HG02938 (cell line): ENCODE measurements at regions not wholly inside any gene's neighbourhood (a gene's known extent, or its start where the extent isn't known, plus 50 kb on each side); places are given as distances from the start of the nearest gene placed in this dataset.
"Not testable (repeated sequence)": the region's sequence is repeated elsewhere in the genome, so short reads cannot be mapped to it uniquely, and the experiment has no call there.

Experiments used
- ATAC-seq: cut with Tn5 transposase; IDR thresholded peaks from one replicate; pipeline ENCODE4 v1.9.1; 2021; ENCODE audit warnings: mild to moderate bottlenecking, moderate library complexity; ENCODE audit not compliant: unreplicated experiment

DNA sequence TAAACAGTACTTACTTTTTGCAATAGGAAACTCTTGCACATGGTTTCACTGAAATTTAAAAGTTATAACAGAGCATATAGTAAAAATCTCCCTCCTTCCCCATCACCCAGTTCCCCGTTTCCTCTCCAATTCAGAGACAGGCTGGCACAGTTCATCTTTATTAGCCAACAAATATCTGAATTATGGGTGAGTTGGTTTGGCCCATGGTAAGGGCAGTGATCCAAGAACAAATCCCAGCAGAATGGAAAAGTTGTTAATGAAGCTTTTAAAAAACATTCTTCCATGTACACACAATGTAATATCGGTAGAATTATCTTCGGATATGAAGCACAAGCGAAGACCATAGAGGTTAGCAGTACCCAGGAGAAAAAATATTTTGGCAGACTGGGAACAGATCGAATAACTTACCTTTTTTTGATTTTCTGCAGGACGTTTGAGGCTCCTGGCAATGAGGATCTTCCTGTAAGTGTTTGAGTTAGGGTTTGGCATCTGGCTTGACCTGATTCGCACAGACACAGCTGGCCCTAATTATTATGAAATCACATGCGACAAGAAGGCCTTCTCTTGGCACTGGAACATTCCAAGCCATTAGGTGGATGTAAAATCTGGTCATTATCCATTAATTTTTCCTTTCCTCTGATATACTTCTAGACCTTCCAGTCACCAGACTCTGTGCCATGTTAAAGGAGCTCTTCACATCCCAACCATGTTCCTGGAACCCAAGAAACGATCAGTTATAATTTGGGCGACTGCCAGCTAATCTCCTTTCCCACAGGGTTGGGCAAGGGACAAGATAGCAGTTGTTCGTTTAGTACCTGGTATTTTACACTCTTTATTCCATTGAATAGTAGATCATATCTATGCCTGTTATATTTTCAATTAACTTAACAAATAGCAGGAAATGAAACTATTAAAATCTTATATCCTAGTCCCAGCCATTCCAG is 139.4 kb upstream of the TSC22D1 start:
- ATAC-seq = no peak

DNA sequence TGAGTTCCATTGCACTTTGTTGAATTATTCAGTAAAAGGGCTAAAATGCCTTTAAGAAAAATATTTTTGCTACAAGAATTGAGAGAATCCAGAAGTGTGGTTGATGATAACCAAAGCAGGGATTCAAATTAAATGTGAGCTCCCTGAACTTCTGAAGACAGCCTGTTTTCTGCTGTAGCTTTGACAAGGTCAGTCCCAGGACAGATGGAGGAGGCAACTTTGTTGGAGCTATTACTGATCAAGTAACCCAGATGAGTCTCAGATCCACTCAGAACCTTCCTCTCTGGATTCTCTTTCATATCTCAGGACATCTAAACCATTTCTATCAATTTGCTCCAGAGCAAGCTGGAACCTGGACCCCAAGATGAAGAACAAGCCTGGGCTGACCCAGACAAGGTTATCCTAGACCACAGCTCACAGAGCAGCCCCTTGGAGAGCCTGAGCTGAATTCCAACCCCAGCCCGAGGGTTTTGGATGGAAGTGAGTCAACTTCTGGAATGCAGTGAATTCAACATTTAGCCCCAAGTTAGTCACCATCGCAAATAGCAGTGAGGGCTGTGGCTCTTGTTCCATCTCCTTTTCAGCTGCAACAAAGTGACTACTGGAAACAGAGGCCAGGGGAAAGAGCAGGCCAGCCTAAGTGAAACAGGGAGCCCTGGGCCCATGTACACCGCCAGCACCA is 137.8 kb upstream of the TSC22D1 start:
- ATAC-seq = no peak

DNA sequence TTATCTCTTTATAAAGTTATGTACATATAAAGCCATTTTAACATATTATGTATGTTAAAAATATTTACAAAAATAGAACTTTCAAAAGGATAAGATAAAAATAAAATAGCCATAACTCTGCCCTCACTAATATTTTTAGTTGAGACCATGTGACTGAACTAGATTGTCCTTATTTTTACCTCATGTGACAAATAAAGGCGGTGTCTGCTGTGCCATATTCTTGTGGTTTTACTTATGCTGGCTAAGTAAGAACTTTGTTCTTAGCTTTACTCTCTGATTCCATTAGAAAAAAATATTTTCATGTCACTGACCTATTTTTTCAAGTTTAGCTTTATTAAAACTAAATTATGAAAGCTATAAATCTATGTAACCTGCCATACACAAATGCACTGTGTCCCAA is 135.6 kb upstream of the TSC22D1 start:
- no peak for ATAC-seq

DNA sequence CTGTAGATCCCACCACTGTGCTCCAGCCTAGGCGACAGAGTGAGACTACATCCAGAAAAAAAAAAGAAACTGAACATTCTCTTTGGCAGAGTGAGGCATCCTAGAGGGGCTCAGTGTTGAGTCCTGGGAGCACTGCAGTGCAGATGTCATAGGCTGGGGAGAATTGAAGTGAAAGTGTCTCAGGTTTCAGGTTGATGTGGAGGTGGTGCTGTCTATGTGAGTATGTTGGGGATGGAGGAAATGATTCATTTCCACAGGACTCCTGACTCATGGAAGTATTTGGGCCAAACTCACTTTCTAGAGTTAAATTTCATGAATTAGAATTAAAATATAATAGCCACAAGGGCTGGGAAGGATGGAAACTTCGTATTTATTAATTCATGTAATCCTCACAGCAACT is 134.4 kb upstream of the TSC22D1 start:
- ATAC-seq = no peak

DNA sequence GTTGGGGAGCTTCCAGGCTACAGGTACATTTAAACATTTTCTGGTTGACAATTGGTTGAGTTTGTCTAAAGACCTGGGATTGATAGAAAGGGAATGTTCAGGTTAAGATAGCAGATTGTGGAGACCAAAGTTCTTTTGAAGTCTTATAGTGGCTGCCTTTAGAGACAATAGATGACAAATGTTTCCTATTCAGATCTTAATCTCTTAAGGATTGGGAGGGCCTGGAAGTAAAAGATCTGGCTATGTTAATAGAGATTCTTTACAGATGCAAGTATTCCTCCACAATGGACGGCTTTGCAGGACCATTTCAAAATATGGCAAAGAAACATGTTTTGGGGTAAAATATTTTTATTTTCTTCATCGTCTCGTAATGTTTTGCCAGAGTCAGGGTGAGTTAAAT is 128.7 kb upstream of the TSC22D1 start:
- ATAC-seq = not testable (repeated sequence)

DNA sequence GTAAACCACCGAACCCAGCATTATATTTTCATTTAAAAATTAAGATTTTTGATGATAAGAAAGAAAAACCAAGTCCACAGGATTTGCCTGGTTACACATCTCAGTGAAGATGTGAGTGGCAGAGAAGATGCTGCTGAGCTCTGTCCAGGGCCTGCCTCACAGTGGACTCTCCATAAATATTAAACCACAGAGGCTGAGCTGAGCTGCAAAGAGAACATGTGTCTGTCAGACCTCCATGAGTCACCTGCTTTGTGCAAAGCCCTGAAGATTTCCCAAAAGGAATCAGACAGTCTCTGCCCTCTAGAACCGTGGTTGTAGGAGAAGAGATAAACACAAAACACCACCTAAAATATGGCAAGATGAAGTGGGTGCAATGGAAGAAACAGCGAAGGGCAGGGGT is 127.2 kb upstream of the TSC22D1 start:
- ATAC-seq = no peak

DNA sequence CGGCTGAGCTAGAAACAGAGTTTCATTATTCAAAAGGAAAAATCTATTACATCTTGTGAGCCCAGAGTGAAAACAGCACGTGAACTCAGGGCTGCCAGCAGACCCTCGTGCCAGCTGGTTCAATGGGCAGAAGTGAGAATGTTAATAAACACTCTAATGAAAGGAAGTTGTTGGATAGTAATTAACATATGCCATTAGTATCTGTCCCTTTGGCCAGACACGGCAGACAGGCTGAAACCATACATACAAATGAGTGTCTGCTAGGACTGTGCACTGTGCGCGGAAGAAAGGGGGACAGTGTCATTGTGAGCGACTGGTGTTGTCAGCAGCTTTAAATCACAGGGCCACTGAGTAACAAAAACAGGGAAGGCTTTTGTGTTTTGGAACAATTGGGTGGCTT is 121.9 kb upstream of the TSC22D1 start:
- ATAC-seq = no peak

DNA sequence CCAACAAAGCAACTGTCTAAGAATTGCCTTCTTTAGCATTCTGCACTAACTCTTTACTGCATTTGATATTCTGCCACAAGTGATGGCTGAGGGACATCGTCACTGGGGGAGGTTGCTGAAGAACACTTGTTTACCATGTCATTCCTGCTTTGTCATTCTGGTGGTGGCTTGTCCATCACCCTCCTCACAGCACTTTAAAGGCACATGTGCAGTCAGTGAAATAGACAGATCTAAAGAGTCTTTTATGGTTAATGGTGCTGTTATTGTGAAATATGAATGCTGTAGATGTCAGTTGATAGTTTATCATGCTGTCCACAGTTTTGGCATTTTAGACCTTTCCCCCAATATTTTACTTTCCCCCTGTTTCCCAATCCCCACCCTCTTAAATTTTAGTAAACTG is 120.9 kb upstream of the TSC22D1 start:
- ATAC-seq = no peak

DNA sequence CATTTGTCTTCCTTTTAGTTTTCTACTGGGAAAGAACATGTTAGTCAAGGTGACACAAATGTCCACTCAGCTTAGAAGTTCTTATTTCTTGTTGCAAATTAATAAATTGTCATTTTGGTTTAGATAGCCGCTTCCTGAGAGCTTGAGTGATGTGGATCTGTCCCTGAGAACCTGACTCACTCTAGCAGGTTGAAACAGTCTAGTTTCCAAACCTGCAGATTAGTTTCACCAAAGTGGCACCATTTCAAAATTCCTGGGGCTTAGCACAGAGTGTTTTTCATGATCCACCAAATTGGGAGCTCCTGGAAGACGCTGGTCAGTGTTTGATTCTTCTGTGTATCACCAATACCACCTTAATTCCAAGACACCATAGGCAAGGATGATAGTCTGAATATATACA is 119.4 kb upstream of the TSC22D1 start:
- ATAC-seq = no peak

DNA sequence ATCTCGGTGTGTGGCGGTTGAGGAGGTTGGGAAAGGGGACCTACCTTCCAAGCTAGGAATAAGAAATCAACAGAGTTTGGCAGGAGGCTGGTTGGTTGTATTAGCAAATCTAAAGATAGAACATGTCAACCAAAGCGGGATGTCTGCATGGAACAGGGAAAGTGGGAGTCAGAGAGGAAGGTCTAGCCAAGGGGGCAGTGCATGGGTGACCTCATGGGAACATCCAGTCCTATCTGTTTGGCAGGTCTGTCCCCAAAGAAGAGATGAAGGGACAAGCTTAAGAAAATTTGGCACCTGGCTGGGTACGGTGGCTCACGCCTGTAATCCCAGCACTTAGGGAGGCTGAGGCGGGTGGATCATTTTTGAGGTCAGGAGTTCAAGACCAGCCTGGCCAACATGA is 118.7 kb upstream of the TSC22D1 start:
- ATAC-seq = no peak

DNA sequence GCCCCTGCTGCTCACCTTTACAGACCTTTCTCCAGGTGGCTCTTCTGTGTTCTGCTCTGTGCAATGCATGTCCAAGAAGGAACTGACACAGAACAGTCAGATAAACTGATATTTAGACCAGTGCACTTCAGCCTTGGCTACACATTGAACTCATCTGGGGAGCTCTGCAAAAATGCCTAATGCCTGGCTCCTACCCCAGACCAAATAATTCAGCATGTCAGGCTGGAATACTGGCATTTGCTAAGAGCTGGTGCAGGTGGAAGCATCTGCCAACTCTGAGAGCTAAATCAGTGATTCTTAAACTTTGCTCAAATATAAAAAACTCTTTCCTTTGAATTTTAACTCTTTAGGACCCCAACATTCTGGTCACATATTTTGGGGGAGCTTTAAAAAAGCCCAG is 118.2 kb upstream of the TSC22D1 start:
- ATAC-seq = no peak

DNA sequence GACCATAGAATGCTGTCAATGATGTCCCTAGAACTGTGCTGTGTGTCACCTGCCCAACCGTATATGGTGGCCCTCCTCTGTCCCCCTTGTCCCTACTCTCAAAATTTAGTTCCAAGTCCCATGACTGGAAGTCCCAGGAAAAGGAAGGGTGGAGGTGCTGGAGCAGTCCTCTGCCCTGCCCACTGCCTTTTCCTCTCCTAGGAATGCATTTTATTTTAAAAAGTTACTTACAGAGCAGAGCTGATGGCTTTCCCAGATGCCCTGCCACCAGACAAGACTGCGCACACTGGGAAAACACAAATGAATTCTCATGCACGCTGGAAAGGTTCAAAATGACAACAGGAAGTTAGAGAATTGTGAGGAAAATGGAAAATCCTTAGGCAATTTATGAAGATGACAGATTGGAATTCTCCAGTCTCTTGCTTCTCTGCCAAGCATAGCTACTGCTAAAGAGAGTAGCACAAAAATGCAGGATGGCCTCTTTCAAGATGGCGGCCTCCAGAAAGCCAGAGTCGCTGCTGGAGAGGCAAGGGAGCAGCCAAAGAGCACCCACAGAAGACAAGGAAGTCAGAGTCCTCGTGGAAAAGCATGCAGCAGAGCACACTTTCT is 117.1 kb upstream of the TSC22D1 start:
- ATAC-seq = no peak

DNA sequence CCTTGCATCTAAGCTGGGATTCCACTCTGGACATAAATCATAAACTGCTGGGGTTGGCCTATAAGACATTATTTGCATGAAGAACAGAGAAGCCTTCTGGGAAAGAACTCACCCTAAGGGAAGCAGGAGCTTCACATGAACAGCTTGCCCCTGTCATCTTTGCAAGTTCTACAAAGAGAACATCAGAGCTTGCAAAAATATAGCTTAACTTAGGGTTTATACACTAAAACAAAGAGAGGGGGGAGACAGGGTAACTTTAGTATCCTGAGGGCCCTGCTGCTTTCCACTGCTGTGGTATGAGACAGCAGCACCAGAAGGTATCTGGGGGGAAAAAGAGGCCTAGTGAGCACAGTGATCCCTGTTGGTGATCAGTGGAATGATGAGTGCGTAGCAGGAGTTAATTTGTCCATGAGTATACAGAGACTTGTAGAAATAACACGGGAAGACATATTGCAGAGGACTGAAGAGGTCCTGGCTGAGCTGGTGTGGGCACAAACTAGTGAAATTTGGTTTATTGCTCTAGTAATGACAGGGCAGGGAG is 116.1 kb upstream of the TSC22D1 start:
- ATAC-seq = no peak

DNA sequence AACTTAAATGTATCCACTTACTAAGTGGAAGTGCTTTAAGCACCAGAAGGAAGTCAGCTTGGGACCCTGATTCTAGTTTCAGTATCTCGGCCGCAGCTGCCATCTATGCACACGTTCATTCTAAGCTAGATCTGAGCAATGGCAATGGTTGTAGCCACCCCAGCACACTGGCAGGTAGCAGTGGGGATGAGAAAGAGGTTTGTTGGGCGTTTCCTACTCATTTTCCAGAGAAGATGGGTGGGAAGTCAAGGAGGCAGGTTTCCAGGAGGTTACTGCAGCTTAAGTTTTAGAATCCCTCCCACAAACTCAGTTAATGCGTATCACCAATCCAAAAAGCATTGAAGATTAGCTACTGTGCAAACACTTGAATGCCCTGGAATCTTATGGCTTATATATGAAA is 114.2 kb upstream of the TSC22D1 start:
- ATAC-seq = no peak

DNA sequence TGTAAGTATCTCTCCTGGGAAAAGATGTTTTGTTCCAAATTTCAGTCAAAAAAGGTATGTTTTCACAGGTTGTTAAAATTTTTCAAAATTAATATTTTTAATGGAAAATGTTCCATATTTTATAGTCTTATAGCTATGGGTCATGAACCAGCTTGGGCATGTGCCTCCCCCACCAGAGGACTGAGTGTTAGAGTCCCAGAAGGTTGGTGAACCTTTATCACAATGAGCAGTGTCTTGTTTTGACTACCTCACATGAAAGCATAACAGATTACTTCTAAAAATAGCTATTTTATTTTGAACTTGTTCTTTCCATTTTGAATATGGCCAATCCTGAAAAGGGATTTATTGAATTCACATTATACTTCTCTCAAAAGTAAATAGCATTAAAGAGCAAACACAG is 112.5 kb upstream of the TSC22D1 start:
- no peak for ATAC-seq

DNA sequence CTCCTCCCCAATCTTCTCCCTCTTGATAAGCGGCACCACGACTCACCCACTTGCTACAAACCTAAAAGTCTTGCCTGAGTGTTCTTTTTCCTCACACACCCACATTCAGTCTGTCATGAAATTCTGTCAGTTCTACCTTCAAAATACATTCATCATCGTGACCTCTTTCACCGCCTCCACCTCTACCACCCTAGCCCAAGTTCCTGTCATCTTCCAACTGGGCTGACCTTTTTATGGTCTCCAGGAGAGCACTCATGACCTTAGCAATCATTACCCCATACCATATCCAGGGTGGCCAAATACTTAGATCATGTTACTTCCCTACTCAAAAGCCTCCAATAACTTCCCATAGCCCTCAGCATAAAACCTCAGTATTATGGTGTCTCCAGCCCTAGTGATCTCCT is 110.4 kb upstream of the TSC22D1 start:
- no peak for ATAC-seq

DNA sequence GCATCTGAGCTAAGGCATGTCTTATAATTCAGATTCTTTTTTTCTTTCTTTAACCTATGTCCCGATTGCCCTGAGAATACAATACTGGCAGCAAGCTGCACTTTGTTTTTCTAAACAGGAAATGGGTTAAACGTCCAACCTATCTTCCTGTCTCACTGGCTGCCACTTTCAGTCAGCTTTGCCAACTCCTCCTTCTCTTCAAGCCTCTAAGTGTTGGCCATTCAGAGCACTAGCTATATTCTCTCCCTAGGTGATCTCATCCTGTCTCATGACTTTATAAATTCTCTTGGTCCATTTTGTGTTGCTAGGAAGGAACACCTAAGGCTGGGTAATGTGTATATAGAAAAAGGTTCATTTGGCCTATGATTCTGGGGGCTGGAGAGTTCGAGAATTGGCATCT is 109.5 kb upstream of the TSC22D1 start:
- no peak for ATAC-seq

DNA sequence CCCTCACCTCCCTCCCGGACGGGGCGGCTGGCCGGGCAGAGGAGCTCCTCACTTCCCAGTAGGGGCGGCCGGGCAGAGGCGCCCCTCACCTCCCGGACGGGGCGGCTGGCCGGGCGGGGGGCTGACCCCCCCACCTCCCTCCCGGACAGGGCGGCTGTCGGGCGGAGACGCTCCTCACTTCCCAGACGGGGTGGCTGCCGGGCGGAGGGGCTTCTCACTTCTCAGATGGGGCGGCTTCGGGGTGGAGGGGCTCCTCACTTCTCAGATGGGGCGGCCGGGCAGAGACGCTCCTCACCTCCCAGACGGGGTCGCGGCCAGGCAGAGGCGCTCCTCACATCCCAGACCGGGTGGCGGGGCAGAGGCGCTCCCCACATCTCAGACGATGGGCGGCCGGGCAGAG is 106.3 kb upstream of the TSC22D1 start:
- not testable (repeated sequence) for ATAC-seq

DNA sequence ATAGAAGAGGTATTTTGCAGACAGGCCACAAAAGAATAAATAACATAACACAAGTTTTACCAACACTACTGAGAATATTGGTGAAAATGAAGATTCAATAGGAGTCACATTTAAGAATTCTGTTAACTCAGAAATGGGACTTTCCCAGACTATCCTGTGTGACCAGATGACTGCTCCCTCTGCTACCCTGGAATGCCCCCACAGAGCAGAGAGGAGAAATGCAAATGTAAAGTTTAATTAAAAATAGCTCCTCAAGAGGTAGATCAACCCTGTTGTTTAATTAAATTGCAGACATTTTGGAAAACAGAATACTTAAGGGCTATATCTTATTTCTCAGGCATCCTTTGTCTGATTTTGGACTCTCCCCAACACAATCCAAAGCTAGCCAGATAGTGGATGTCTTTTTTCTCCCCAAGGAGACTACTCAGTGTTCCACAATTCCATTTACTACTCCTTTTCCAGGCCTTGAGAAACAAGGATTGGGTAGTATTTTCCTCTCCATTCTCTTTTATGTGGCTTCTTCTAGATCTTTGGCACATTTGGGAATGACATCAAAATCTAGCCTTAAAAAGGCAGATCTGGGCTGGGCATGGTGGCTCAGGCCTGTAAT is 104.7 kb upstream of the TSC22D1 start:
- ATAC-seq = no peak

DNA sequence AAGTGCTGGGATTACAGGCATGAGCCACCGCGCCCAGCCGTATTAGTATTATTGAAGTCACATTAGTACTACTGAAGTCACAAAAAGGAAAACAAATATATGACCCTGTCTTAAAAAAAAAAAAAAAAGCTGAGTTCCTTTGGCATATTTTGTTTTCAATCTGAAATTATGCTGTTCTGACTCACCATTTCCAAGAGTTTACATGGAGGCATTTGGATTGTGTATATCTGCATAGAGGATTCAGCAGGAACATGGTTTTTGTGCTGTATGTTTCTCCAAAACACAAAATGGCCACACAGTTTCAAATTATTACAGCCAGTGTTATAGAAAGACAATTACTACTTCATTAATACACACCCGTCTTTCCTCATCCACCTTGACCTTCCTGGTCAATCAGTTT is 103.5 kb upstream of the TSC22D1 start:
- ATAC-seq = no peak

DNA sequence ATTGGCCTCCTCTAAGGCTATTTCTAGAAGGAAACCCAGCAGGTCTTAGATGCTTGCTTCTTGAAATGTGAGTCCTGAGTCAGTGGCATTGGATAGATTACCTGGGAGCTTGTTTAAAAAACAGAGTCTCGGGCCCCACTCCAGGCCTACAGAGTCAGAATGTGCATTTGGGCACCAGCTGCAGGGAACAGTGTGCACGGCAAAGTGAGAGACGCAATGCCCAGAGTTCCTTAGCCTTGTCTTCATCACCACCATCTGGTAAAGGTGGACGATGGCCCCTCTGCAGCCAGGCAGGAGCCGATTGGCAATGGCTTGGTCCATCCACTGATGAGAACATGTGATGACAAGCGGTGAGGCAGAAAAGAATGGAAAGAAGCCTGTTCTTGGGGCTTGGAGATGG is 102.1 kb upstream of the TSC22D1 start:
- ATAC-seq = no peak
